ENCODE measurements at regions not wholly inside any gene's neighbourhood (a gene's known extent, or its start where the extent isn't known, plus 50 kb on each side); places are given as distances from the start of the nearest gene placed in this dataset.

DNA sequence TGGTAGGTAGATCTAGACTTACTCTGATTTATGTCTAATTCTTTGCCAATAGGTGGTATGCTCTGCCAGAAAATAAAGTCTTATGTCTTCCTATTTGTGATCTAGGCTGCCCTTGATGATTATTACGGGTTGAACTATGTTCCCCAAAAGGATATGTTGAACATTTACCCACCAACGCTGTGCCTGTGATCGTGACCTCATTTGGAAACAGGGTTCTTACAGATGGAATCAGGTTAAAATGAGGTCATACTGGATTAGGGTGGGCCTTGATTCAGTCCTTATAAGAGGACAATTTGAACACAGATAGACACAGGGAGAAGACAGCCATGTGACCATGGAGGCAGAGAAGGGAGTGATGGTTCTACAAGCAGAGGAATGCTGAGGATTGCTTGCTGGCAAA is 95.1 kb upstream of the BCAR3 start:
- TF ChIP-seq EZH2 (IDR thresholded peaks at IDR 0.05), result no peak
- TF ChIP-seq POLR2AphosphoS5 (IDR thresholded peaks at IDR 0.05; ENCODE audit: borderline replicate concordance, low read depth, low read length), result no peak
- no peak for TF ChIP-seq FOXP2 (optimal IDR thresholded peaks at IDR 0.05; ENCODE audit: control extremely low read depth, extremely low read length, insufficient read depth)
